Hepatocyte (in vitro differentiated cells): ENCODE measurements at regions not wholly inside any gene's neighbourhood (a gene's known extent, or its start where the extent isn't known, plus 50 kb on each side); places are given as distances from the start of the nearest gene placed in this dataset.
"Not testable (repeated sequence)": the region's sequence is repeated elsewhere in the genome, so short reads cannot be mapped to it uniquely, and the experiment has no call there.

Experiments used
- DNase-seq: peaks from one replicate; pipeline ENCODE4 v3.0.0-alpha.2; 2016; ENCODE audit warnings: low spot score
- H2AFZ ChIP-seq: fragments of 200-600 bp; sonication (generic); 2 replicates; pipeline ENCODE4 v1.6.0; 2016; ENCODE audit warnings: antibody characterized with exemption, mild to moderate bottlenecking
- H3K27ac ChIP-seq: fragments of 200-600 bp; sonication (generic); 2 replicates; pipeline ENCODE4 v1.5.1; 2016; ENCODE audit warnings: mild to moderate bottlenecking
- H3K27me3 ChIP-seq: fragments of 200-600 bp; sonication (generic); 2 replicates; pipeline ENCODE4 v1.6.1; 2016
- H3K36me3 ChIP-seq: fragments of 200-600 bp; sonication (generic); replicated peaks from 2 replicates; pipeline ENCODE4 v1.5.1; 2016; ENCODE audit warnings: low read depth; ENCODE audit not compliant: insufficient read depth
- H3K4me1 ChIP-seq: fragments of 200-600 bp; sonication (generic); 2 replicates; pipeline ENCODE4 v1.5.1; 2016; ENCODE audit warnings: mild to moderate bottlenecking, moderate library complexity; ENCODE audit not compliant: insufficient read depth
- H3K4me2 ChIP-seq: fragments of 200-600 bp; sonication (generic); 2 replicates; pipeline ENCODE4 v1.6.0; 2016
- H3K4me3 ChIP-seq: fragments of 200-600 bp; sonication (generic); 2 replicates; pipeline ENCODE4 v1.5.1; 2016; ENCODE audit warnings: mild to moderate bottlenecking
- H3K79me2 ChIP-seq: fragments of 200-600 bp; sonication (generic); 2 replicates; pipeline ENCODE4 v1.6.0; 2017; ENCODE audit warnings: mild to moderate bottlenecking
- H3K9me2 ChIP-seq: fragments of 200-600 bp; sonication (generic); replicated peaks from 2 replicates; pipeline ENCODE4 v1.6.0; 2017; ENCODE audit warnings: mild to moderate bottlenecking; ENCODE audit not compliant: insufficient read depth
- H3K9me3 ChIP-seq: fragments of 200-600 bp; sonication (generic); 2 replicates; pipeline ENCODE4 v1.5.1; 2016; ENCODE audit warnings: low read depth, mild to moderate bottlenecking
- H4K20me1 ChIP-seq: fragments of 200-600 bp; sonication (generic); 2 replicates; pipeline ENCODE4 v1.6.0; 2016; ENCODE audit warnings: mild to moderate bottlenecking; ENCODE audit not compliant: insufficient read depth, poor library complexity, severe bottlenecking
- EZH2 ChIP-seq: fragments of 200-600 bp; sonication (generic); IDR thresholded peaks from 2 replicates; pipeline ENCODE4 v1.6.1; 2016; ENCODE audit warnings: antibody characterized with exemption, mild to moderate bottlenecking, borderline replicate concordance
- EZH2phosphoT487 ChIP-seq: fragments of 200-600 bp; sonication (generic); IDR thresholded peaks from one replicate; pipeline ENCODE4 v1.6.1; 2018; ENCODE audit warnings: antibody characterized with exemption, mild to moderate bottlenecking, low read depth, moderate library complexity; ENCODE audit not compliant: unreplicated experiment, severe bottlenecking
- WGBS: methylation state at CpG from one replicate; pipeline ENCODE4 v1.1.6; 2016; ENCODE audit warnings: low lambda C conversion rate; ENCODE audit errors: missing lambda C conversion rate; 5-methylcytosine and 5-hydroxymethylcytosine counted together
- TF ChIP-seq, protein P1 (sequence below): fragments of 200-600 bp; sonication (generic); IDR thresholded peaks from 2 replicates; pipeline ENCODE4 v1.5.1; 2016; ENCODE audit warnings: antibody characterized with exemption, mild to moderate bottlenecking; ENCODE audit not compliant: poor library complexity

DNA sequence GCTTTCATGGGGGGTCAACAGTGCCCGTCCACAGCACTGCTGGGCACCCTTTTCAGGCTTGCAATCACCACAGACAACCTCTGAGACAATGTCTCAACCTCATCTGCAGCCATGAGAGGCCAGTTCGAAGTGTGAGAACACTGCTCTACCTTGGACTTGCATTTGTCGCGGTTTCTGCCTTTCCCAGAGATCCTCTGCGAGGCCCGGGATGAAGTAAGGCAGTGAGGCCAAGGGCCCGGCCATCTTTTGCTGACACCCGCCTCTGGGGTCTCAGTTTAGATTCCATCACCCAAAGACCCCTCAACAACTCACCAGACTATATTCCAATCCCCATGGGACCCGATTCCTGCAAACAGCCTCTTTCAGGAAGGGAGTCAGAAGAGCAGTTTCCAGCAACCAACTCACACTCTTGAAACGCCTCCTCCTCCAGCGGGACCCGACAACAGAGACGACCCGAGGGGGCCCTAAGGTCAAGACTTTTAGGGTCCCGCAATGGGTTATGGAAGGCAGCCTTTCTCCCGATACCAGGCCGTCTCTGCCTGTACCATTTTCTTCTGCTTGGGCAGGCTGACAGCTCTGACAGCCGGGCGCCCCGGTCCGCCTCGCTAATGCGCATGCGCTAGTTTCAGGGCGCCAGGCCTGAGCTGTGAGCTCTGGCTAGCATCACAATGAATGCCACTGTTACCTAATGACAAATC is 576.0 kb downstream of the KCNJ18 start:
- Histone ChIP-seq H3K27me3 (no peaks in the 10 kb centered on the region), H2AFZ (no peak overlapping the region), H3K9me3 (peaks cover 11% of the 10 kb centered on the region), H3K4me1 (no peaks in the 10 kb centered on the region), H3K4me2 (no peak overlapping the region), H3K79me2 (no peaks in the 10 kb centered on the region), H4K20me1 (no peaks in the 10 kb centered on the region), H3K9me2 (no peaks in the 10 kb centered on the region), H3K27ac (no peak overlapping the region), H3K36me3 (no peaks in the 10 kb centered on the region), H3K4me3 (no peak overlapping the region)
- TF ChIP-seq, protein P1, sequence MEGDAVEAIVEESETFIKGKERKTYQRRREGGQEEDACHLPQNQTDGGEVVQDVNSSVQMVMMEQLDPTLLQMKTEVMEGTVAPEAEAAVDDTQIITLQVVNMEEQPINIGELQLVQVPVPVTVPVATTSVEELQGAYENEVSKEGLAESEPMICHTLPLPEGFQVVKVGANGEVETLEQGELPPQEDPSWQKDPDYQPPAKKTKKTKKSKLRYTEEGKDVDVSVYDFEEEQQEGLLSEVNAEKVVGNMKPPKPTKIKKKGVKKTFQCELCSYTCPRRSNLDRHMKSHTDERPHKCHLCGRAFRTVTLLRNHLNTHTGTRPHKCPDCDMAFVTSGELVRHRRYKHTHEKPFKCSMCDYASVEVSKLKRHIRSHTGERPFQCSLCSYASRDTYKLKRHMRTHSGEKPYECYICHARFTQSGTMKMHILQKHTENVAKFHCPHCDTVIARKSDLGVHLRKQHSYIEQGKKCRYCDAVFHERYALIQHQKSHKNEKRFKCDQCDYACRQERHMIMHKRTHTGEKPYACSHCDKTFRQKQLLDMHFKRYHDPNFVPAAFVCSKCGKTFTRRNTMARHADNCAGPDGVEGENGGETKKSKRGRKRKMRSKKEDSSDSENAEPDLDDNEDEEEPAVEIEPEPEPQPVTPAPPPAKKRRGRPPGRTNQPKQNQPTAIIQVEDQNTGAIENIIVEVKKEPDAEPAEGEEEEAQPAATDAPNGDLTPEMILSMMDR = no peak
- TF ChIP-seq EZH2phosphoT487 (no peak), EZH2 (no peak)
- WGBS = 82% methylated on average over 25 of the region's 25 CpGs
- DNase-seq = no peak

DNA sequence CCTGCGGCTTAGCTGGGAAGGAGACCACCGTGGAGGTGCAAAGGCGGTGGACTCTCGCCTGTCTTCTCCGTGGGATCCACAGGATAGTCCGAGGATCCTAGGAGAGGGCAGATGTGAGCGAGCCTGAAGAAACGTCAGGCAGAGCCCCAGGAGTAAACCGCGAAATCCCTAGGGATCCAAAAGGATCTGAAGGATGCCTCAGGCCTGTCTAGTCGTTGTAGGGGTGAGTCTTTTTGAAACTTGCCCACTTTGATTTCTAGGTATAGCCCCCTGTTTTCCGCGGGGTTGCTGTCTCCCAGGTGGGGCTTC is 576.5 kb downstream of the KCNJ18 start:
- DNase-seq = no peak
- H3K4me1 ChIP-seq = no peaks in the 10 kb centered on the region
- H2AFZ ChIP-seq = no peak overlapping the region
- TF ChIP-seq EZH2phosphoT487 (no peak), EZH2 (no peak)
- TF ChIP-seq, protein P1 = no peak
- 78% methylated on average over 13 of the region's 13 CpGs for WGBS
- no peak overlapping the region for H3K4me3 ChIP-seq
- no peak overlapping the region for H3K4me2 ChIP-seq
- no peaks in the 10 kb centered on the region for H3K79me2 ChIP-seq
- H3K27ac ChIP-seq = no peak overlapping the region
- peaks cover 9% of the 10 kb centered on the region for H3K9me3 ChIP-seq
- H3K36me3 ChIP-seq = no peaks in the 10 kb centered on the region
- H3K27me3 ChIP-seq = no peaks in the 10 kb centered on the region
- H4K20me1 ChIP-seq = no peaks in the 10 kb centered on the region
- H3K9me2 ChIP-seq = no peaks in the 10 kb centered on the region

DNA sequence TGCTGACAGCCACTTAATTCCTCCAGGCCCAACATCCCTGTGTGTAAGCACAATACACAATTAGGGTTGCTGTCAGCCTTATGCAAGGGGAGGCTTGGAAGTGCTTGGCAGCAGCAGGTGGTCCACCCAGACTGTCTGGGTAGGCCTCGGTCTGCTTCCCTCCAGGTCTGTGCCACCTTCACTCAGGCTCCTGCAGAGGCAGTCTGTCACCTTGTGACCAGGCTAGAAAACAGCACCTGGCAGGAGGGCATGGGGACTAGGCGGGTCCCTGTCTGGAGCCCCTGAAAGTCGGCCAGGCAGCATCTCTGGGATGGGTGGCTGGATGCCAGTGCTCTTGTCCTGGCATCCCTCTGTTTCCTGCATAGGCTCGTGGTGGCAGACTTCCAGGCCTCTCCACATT is 578.1 kb downstream of the KCNJ18 start:
- Histone ChIP-seq H3K4me3 (no peak overlapping the region), H3K4me1 (no peaks in the 10 kb centered on the region), H2AFZ (no peak overlapping the region), H4K20me1 (no peaks in the 10 kb centered on the region), H3K27ac (no peak overlapping the region), H3K27me3 (no peaks in the 10 kb centered on the region), H3K9me3 (no peaks in the 10 kb centered on the region), H3K36me3 (no peaks in the 10 kb centered on the region), H3K79me2 (no peaks in the 10 kb centered on the region), H3K9me2 (no peaks in the 10 kb centered on the region), H3K4me2 (no peak overlapping the region)
- TF ChIP-seq EZH2 (no peak), EZH2phosphoT487 (no peak)
- TF ChIP-seq, protein P1 = no peak
- WGBS = 42% methylated on average over 4 of the region's 4 CpGs
- DNase-seq = no peak

DNA sequence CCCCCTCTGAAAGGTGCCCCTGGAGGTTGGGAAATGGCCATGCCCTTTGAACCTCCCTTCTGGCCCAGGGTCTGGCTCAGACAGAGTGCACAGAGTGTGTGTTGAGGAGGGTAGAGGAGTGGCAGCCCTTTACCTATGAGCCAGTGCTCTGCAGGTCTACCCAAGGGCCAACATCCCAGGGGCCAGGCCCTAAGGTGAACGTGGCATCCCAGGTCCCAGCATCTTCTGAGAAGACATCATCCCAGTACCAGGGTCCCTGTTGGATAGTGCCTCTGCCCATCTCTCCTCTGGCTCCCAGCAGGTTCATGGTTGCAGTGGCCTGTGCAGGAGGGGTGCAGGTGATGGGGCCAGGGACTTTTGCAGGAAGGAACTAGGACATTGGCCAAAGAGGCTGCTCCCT is 578.5 kb downstream of the KCNJ18 start:
- H2AFZ ChIP-seq, H3K9me3 ChIP-seq, H3K4me1 ChIP-seq, H4K20me1 ChIP-seq, H3K4me2 ChIP-seq, DNase-seq, H3K9me2 ChIP-seq, H3K36me3 ChIP-seq, H3K27ac ChIP-seq, H3K27me3 ChIP-seq, H3K4me3 ChIP-seq, H3K79me2 ChIP-seq: not testable (repeated sequence)
- 42% methylated on average over 1 of the region's 1 CpG for WGBS
